SH-SY5Y (cell line): ENCODE measurements at regions not wholly inside any gene's neighbourhood (a gene's known extent, or its start where the extent isn't known, plus 50 kb on each side); places are given as distances from the start of the nearest gene placed in this dataset.

Source experiments
- GATA2 ChIP-seq: IDR thresholded peaks from 2 replicates; pipeline ENCODE4 v1.6.1; 2011; ENCODE audit warnings: mild to moderate bottlenecking, low read depth, low read length
- GATA3 ChIP-seq: IDR thresholded peaks from 2 replicates; pipeline ENCODE4 v1.6.1; 2011; ENCODE audit warnings: low read depth, mild to moderate bottlenecking, low read length, moderate library complexity

DNA sequence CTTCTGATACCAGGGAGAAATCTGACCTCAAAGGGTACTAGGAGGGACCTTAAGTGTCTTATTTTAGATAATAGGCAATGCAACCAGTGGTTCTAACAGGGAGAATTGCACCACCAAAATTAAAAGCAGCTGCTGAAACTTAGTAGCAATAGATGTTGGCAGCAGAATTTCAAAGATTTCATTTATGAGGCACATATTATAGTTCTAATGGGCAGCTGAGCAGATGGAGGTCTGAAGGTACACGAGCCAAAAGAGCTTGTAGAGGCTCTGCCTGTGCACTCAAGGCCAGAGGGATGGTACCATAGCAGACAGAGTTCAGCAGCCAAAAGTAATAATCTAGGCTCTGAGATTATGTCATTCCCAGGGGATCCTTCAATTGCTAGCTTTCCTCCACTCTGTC, 87.3 kb upstream of the NCKAP5 start:
- TF ChIP-seq GATA2 (no peak), GATA3 (no peak)
